ENCODE measurements at regions not wholly inside any gene's neighbourhood (a gene's known extent, or its start where the extent isn't known, plus 50 kb on each side); places are given as distances from the start of the nearest gene placed in this dataset.

DNA sequence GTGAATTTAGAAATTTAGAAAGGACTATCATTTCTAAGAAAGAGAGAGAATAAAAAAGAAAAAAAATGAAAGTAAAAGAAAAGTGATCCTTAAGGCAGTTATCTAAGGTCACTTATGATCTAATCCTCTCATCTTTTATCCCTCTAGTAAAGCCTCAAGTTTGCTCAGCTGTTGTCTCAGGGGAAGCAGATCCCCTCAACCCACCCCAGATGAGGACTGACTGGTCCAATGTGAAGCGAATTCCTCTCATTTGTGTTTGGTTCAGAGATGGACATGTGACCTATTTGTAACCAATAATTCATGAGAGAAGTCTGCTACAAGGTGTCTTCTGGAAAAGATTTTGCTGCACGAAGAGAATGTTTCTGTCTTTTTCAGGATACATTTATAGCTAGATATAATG is 1591.3 kb downstream of the ADGRL3 start:
- Mint-ChIP-seq H3K9me3 (ENCODE audit: low read depth, unreplicated experiment) (peaks cover 4% of the 10 kb centered on the region), H3K36me3 (ENCODE audit: insufficient read depth, unreplicated experiment) (no peaks in the 10 kb centered on the region), H3K4me3 (ENCODE audit: low read depth, unreplicated experiment) (no peak overlapping the region), H3K27me3 (ENCODE audit: unreplicated experiment) (no peaks in the 10 kb centered on the region), H3K27ac (ENCODE audit: unreplicated experiment) (no peak overlapping the region), H3K4me1 (ENCODE audit: low read depth, unreplicated experiment) (no peaks in the 10 kb centered on the region)
- no peak for DNase-seq
- no TSS peak for BruUV-seq (replicated peaks)
- intact Hi-C loops (cut with micrococcal nuclease; ENCODE audit: unreplicated experiment), result no loop called here
- CTCF ChIA-PET, result no interaction called here
- TF ChIP-seq, protein P1, sequence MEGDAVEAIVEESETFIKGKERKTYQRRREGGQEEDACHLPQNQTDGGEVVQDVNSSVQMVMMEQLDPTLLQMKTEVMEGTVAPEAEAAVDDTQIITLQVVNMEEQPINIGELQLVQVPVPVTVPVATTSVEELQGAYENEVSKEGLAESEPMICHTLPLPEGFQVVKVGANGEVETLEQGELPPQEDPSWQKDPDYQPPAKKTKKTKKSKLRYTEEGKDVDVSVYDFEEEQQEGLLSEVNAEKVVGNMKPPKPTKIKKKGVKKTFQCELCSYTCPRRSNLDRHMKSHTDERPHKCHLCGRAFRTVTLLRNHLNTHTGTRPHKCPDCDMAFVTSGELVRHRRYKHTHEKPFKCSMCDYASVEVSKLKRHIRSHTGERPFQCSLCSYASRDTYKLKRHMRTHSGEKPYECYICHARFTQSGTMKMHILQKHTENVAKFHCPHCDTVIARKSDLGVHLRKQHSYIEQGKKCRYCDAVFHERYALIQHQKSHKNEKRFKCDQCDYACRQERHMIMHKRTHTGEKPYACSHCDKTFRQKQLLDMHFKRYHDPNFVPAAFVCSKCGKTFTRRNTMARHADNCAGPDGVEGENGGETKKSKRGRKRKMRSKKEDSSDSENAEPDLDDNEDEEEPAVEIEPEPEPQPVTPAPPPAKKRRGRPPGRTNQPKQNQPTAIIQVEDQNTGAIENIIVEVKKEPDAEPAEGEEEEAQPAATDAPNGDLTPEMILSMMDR (IDR thresholded peaks at IDR 0.05; ENCODE audit: unreplicated experiment), result no peak

DNA sequence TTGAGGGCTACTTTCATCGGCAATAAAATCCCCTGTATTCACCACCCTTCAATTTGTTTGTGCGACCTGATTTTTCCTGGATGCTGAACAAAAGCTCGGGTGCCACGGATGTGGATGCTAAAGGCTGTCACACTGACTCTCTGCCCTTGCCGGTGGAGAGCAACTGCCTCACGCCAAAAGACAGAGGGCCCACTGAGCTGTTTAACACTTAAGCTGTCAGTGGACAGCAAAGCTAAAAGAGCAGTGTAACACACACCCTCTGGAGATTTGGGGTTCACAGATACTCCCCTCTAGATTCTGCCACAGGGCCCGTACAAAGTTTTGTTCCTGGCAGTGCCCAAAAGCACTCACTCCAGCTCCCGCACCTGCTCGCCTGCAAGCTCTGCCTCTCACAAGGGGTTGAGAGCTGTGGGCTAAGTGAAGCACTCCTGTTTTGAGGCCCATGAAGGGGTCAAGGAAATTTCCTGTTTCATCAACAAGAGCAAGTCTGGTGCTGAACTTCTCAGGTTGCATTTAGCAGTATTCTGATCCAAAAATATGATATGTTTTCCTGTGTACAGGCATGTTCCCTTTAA is 1571.9 kb downstream of the ADGRL3 start:
- intact Hi-C loops (cut with micrococcal nuclease; ENCODE audit: unreplicated experiment), result no loop called here
- H3K27me3 Mint-ChIP-seq (ENCODE audit: unreplicated experiment), result no peaks in the 10 kb centered on the region
- no peak overlapping the region for H3K4me3 Mint-ChIP-seq (ENCODE audit: low read depth, unreplicated experiment)
- DNase-seq, result no peak
- no TSS peak for BruUV-seq (replicated peaks)
- H3K36me3 Mint-ChIP-seq (ENCODE audit: insufficient read depth, unreplicated experiment), result no peaks in the 10 kb centered on the region
- H3K4me1 Mint-ChIP-seq (ENCODE audit: low read depth, unreplicated experiment), result no peaks in the 10 kb centered on the region
- CTCF ChIA-PET, result no interaction called here
- no peak overlapping the region for H3K27ac Mint-ChIP-seq (ENCODE audit: unreplicated experiment)
- TF ChIP-seq, protein P1 (IDR thresholded peaks at IDR 0.05; ENCODE audit: unreplicated experiment), result no peak
- peaks cover 10% of the 10 kb centered on the region for H3K9me3 Mint-ChIP-seq (ENCODE audit: low read depth, unreplicated experiment)

DNA sequence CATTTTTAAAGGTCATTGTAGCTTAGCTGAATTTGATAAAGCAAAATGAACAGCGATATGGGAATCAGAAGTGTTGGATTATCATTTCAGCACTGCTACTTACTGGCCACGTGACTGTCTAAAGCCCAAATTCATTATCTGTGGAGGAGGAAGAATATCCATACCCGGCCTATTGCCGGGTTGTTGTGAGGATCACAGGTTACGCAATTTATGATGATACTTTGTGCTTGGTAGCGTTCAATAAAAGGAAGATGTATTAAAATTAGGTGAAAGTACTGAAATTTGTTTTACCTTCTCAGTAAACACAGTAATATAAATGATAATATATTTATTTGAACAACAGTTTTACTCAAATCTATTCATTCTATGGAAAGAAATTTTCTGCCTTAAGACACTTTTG is 1540.2 kb downstream of the ADGRL3 start:
- Mint-ChIP-seq H3K4me1 (ENCODE audit: low read depth, unreplicated experiment) (no peaks in the 10 kb centered on the region), H3K36me3 (ENCODE audit: insufficient read depth, unreplicated experiment) (no peaks in the 10 kb centered on the region), H3K9me3 (ENCODE audit: low read depth, unreplicated experiment) (no peaks in the 10 kb centered on the region), H3K27ac (ENCODE audit: unreplicated experiment) (no peak overlapping the region), H3K4me3 (ENCODE audit: low read depth, unreplicated experiment) (no peak overlapping the region), H3K27me3 (ENCODE audit: unreplicated experiment) (no peaks in the 10 kb centered on the region)
- intact Hi-C loops (cut with micrococcal nuclease; ENCODE audit: unreplicated experiment), result no loop called here
- CTCF ChIA-PET, result no interaction called here
- TF ChIP-seq, protein P1 (IDR thresholded peaks at IDR 0.05; ENCODE audit: unreplicated experiment), result no peak
- no peak for DNase-seq
- BruUV-seq (replicated peaks), result no TSS peak

DNA sequence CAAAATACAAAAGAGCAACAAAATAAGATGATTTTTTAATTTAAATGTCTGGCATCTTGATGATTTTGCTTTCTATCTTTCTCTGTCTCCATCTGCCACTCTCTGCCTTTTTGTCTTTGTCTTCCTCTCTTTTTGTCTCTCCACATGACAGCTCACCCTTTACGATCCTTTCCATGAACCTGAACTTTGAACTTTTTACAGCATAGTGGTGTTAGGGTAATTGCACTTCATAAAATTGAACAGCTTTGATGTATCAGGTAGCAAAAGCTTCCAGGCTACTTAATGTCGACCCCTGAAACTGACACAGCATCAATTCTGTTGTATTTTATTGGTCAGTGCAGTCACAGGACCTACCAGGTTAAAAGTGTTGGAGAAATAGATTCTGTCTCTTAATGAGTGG is 1517.0 kb downstream of the ADGRL3 start:
- BruUV-seq (replicated peaks), result no TSS peak
- TF ChIP-seq, protein P1 (IDR thresholded peaks at IDR 0.05; ENCODE audit: unreplicated experiment), result no peak
- intact Hi-C loops (cut with micrococcal nuclease; ENCODE audit: unreplicated experiment), result no loop called here
- Mint-ChIP-seq H3K27ac (ENCODE audit: unreplicated experiment) (no peak overlapping the region), H3K9me3 (ENCODE audit: low read depth, unreplicated experiment) (peaks cover 10% of the 10 kb centered on the region), H3K4me3 (ENCODE audit: low read depth, unreplicated experiment) (no peak overlapping the region), H3K4me1 (ENCODE audit: low read depth, unreplicated experiment) (no peaks in the 10 kb centered on the region), H3K36me3 (ENCODE audit: insufficient read depth, unreplicated experiment) (no peaks in the 10 kb centered on the region), H3K27me3 (ENCODE audit: unreplicated experiment) (no peaks in the 10 kb centered on the region)
- CTCF ChIA-PET, result no interaction called here
- DNase-seq, result no peak
